ENCODE measurements at regions not wholly inside any gene's neighbourhood (a gene's known extent, or its start where the extent isn't known, plus 50 kb on each side); places are given as distances from the start of the nearest gene placed in this dataset.

DNA sequence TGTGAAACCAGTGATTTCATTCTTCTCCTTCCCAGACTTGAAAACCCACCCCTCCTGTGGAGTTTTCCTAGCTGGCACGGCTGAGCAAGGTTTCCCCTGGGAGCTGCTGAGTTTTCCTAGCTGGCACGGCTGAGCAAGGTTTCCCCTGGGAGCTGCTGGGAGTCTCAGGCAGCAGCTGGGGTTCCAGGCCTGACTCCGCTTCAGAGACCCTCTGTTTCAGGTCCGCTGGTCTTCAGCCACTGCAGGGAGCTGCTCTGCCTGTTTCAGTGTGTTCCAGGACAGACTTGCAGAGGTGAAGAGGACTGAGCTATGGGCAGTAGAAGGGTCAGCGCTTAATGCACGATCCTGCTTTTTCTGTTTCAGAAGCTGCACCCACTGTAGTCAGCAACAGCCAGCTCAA, 104.9 kb downstream of the XRCC2 start:
- no peak for TF ChIP-seq POLR2A (IDR thresholded peaks at IDR 0.05)
- TF ChIP-seq, protein P1, sequence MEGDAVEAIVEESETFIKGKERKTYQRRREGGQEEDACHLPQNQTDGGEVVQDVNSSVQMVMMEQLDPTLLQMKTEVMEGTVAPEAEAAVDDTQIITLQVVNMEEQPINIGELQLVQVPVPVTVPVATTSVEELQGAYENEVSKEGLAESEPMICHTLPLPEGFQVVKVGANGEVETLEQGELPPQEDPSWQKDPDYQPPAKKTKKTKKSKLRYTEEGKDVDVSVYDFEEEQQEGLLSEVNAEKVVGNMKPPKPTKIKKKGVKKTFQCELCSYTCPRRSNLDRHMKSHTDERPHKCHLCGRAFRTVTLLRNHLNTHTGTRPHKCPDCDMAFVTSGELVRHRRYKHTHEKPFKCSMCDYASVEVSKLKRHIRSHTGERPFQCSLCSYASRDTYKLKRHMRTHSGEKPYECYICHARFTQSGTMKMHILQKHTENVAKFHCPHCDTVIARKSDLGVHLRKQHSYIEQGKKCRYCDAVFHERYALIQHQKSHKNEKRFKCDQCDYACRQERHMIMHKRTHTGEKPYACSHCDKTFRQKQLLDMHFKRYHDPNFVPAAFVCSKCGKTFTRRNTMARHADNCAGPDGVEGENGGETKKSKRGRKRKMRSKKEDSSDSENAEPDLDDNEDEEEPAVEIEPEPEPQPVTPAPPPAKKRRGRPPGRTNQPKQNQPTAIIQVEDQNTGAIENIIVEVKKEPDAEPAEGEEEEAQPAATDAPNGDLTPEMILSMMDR (IDR thresholded peaks at IDR 0.05): no peak
- H3K36me3 ChIP-seq: no peaks in the 10 kb centered on the region
- H3K27me3 ChIP-seq: no peaks in the 10 kb centered on the region
- DNase-seq: no peak
- intact Hi-C loops (cut with DNase I; ENCODE audit: low total_unique reads): no loop called here
- no peaks in the 10 kb centered on the region for H3K4me1 ChIP-seq
- no peak overlapping the region for H3K27ac ChIP-seq
- no peaks in the 10 kb centered on the region for H3K9me3 ChIP-seq
- H3K4me3 ChIP-seq: no peak overlapping the region

DNA sequence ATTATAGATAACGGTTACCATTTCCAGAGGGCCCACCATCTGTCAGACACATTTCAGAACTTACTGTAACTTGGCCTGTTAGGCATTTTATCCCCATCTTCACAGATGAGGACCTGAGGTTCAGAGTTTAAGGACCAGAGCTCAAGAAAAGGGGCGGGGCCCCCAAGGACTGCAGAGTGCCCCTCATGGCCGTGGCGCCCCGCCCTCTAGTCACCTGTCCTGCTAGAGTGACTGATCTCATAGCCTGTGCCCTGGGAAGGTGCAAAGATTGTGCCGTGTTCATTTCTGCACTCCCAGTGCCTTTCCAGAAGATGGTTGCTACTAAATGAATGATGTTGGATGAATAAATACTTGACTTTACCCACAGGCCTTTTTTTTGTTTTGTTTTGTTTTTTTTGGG, 107.0 kb downstream of the XRCC2 start:
- no peaks in the 10 kb centered on the region for H3K36me3 ChIP-seq
- H3K4me1 ChIP-seq: no peaks in the 10 kb centered on the region
- no peak for DNase-seq
- H3K27ac ChIP-seq: no peak overlapping the region
- intact Hi-C loops (cut with DNase I; ENCODE audit: low total_unique reads): no loop called here
- TF ChIP-seq POLR2A (IDR thresholded peaks at IDR 0.05): no peak
- TF ChIP-seq, protein P1 (IDR thresholded peaks at IDR 0.05): no peak
- no peak overlapping the region for H3K4me3 ChIP-seq
- no peaks in the 10 kb centered on the region for H3K9me3 ChIP-seq
- H3K27me3 ChIP-seq: no peaks in the 10 kb centered on the region

DNA sequence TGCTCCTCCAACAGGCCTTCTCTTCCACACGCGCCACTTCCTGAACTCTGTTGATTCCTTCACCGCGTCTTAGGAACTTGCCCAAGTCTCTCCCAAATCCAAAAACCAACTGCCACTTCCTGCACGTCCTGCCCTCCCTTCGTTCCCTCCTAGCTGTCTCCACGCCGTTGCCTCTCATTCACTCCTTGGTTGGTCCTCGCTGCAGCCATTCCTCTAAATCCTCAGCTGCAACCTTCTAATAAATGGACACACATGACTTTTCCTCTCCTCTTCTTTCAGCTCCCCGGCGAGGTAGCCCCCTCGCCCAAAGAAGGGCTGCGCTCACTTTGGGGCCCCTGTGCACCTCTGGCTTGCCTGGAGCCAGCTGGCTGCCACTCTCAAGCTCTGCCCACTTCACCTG, 110.2 kb downstream of the XRCC2 start:
- no peak overlapping the region for H3K27ac ChIP-seq
- H3K9me3 ChIP-seq: no peaks in the 10 kb centered on the region
- intact Hi-C loops (cut with DNase I; ENCODE audit: low total_unique reads): no loop called here
- H3K4me3 ChIP-seq: no peak overlapping the region
- H3K36me3 ChIP-seq: no peaks in the 10 kb centered on the region
- no peaks in the 10 kb centered on the region for H3K4me1 ChIP-seq
- no peak for DNase-seq
- no peak for TF ChIP-seq POLR2A (IDR thresholded peaks at IDR 0.05)
- TF ChIP-seq, protein P1 (IDR thresholded peaks at IDR 0.05): no peak
- H3K27me3 ChIP-seq: no peaks in the 10 kb centered on the region

DNA sequence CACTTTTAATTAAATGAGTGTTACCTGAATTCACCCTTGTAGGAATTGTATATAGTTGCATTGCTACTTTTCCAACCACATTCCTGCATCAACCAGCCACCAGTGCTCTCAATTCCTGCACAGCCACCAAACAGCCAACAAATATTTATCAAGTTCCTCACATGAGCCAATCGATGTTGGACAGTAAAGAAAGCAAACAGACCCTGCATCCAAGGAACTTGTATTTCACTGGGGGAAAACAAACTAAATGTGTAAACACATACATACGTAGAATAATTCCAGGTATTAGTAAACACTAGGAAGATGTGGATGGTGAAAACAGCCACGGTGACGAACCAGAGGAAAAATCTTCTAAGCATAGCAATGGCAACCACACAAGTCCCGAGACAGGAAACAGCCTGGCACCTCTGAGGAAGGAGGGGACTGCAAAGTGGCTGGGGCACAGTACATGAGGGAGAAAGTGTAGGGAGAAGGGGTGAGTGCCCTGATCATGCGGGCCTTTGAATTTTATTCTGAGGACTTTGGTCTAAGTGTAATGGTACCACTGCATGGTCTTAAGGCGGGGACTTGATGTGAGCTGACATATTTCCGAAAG, 111.2 kb downstream of the XRCC2 start:
- Histone ChIP-seq H3K4me1 (no peaks in the 10 kb centered on the region), H3K9me3 (no peaks in the 10 kb centered on the region), H3K4me3 (no peak overlapping the region), H3K27ac (no peak overlapping the region), H3K27me3 (no peaks in the 10 kb centered on the region), H3K36me3 (no peaks in the 10 kb centered on the region)
- DNase-seq: no peak
- TF ChIP-seq POLR2A (IDR thresholded peaks at IDR 0.05): no peak
- TF ChIP-seq, protein P1 (IDR thresholded peaks at IDR 0.05): no peak
- intact Hi-C loops (cut with DNase I; ENCODE audit: low total_unique reads): no loop called here

DNA sequence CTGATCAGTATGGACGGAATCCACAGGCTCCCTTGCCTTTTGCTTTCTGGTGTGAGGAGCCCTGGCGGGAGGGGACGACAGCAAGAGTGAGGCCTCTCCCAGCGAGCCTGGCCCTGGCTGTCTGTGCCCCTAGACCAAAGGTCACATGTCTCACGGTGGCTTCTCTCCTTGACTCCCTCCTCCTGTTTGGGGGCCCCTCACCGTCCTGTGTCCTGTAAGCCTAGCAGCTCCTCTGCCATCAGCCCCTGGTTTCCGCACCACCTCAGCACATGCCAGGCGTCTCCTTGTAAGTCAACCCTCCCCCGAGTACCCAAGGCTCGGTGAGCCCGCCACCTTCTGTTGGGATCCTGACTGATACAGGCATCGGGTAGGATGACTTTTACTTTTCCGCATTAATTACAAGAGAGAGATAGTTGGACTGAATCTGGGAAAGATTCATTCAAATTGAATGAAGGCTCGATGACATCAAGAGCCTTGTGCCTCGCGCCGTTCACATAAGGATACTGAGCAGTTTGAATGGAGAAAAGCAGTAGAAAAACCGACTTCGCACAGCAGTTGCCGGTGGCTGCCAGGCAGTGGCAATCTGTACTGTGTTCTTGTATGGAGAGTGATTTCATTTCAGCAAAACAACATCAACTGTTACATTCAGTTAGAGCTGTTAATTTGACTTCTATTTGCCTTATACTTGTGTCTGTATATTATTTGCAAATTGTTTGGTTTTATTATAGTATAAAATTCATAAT, 119.8 kb downstream of the XRCC2 start:
- intact Hi-C loops (cut with DNase I; ENCODE audit: low total_unique reads): no loop called here
- Histone ChIP-seq H3K4me3 (no peak overlapping the region), H3K36me3 (no peaks in the 10 kb centered on the region), H3K27me3 (no peaks in the 10 kb centered on the region), H3K27ac (no peak overlapping the region), H3K9me3 (no peaks in the 10 kb centered on the region), H3K4me1 (no peaks in the 10 kb centered on the region)
- no peak for DNase-seq
- TF ChIP-seq, protein P1 (IDR thresholded peaks at IDR 0.05): no peak
- TF ChIP-seq POLR2A (IDR thresholded peaks at IDR 0.05): no peak

Measured in uterus (tissue), 3 donors.